Endodermal cell (in vitro differentiated cells): ENCODE measurements at regions not wholly inside any gene's neighbourhood (a gene's known extent, or its start where the extent isn't known, plus 50 kb on each side); places are given as distances from the start of the nearest gene placed in this dataset.

Source experiments
- DNase-seq: peaks from one replicate; pipeline ENCODE4 v3.0.0-alpha.2; 2017
- H3K27ac ChIP-seq: 2 replicates; pipeline ENCODE4 v1.5.1; 2013; ENCODE audit warnings: mild to moderate bottlenecking, low read depth, low read length, moderate library complexity
- H3K27me3 ChIP-seq: 2 replicates; pipeline ENCODE4 v1.6.1; 2013; ENCODE audit warnings: mild to moderate bottlenecking, low read length, moderate library complexity; ENCODE audit not compliant: insufficient read depth, control insufficient read depth, poor library complexity, severe bottlenecking
- H3K36me3 ChIP-seq: 2 replicates; pipeline ENCODE4 v1.7.0; 2013; ENCODE audit warnings: mild to moderate bottlenecking, low read length, moderate library complexity; ENCODE audit not compliant: control insufficient read depth, insufficient read depth
- H3K4me1 ChIP-seq: one replicate; pipeline ENCODE4 v1.7.0; 2013; ENCODE audit warnings: low read length; ENCODE audit not compliant: control insufficient read depth, insufficient read depth
- H3K4me3 ChIP-seq: 2 replicates; pipeline ENCODE4 v1.5.1; 2013; ENCODE audit warnings: mild to moderate bottlenecking, low read length, moderate library complexity
- H3K9ac ChIP-seq: 2 replicates; pipeline ENCODE4 v1.6.1; 2013; ENCODE audit warnings: mild to moderate bottlenecking, low read length, moderate library complexity; ENCODE audit not compliant: poor library complexity, severe bottlenecking; ENCODE audit errors: extremely low read depth
- H3K9me3 ChIP-seq: 2 replicates; pipeline ENCODE4 v1.6.1; 2013; ENCODE audit warnings: mild to moderate bottlenecking, low read length, moderate library complexity; ENCODE audit not compliant: control insufficient read depth
- H3K27ac Mint-ChIP-seq: 2 replicates; pipeline ENCODE4 v1.8.0; 2020; ENCODE audit warnings: mixed read lengths
- H3K27me3 Mint-ChIP-seq: 2 replicates; pipeline ENCODE4 v1.8.0; 2021; ENCODE audit warnings: mild to moderate bottlenecking, mixed read lengths; ENCODE audit not compliant: insufficient read depth
- H3K36me3 Mint-ChIP-seq: 2 replicates; pipeline ENCODE4 v1.8.0; 2020; ENCODE audit warnings: low read depth, mixed read lengths
- H3K4me1 Mint-ChIP-seq: 2 replicates; pipeline ENCODE4 v1.8.0; 2020; ENCODE audit warnings: mixed read lengths
- H3K4me3 Mint-ChIP-seq: 2 replicates; pipeline ENCODE4 v1.8.0; 2020; ENCODE audit warnings: mild to moderate bottlenecking, moderate library complexity, mixed read lengths
- H3K9me3 Mint-ChIP-seq: 2 replicates; pipeline ENCODE4 v1.8.0; 2020; ENCODE audit warnings: mild to moderate bottlenecking, mixed read lengths
- CTCF ChIP-seq: fragments of 200-600 bp; sonication (generic); conservative IDR thresholded peaks from 2 replicates; pipeline ENCODE4 v1.5.0; 2021; ENCODE audit warnings: antibody characterized with exemption, mild to moderate bottlenecking
- WGBS, 2 experiments: methylation state at CpG; one replicate each; pipeline versions ENCODE4 v1.1.5 to v1.1.7; 2013; ENCODE audit warnings: missing lambda C conversion rate in 2 of 2, mixed read lengths in 1 of 2; ENCODE audit not compliant: insufficient coverage in 1 of 2, insufficient read length in 1 of 2; 5-methylcytosine and 5-hydroxymethylcytosine counted together

GRCh38 chr12:90299666-90300065 lies 591.0 kb upstream of the ATP2B1 start:
- no peaks in the 10 kb centered on the region for H3K9me3 Mint-ChIP-seq
- Histone ChIP-seq H3K4me1 (no peaks in the 10 kb centered on the region), H3K36me3 (no peaks in the 10 kb centered on the region), H3K9ac (no peak overlapping the region), H3K4me3 (no peak overlapping the region), H3K27me3 (no peaks in the 10 kb centered on the region), H3K27ac (no peak overlapping the region), H3K9me3 (no peaks in the 10 kb centered on the region)
- H3K36me3 Mint-ChIP-seq = no peaks in the 10 kb centered on the region
- no peak for TF ChIP-seq CTCF
- no peak overlapping the region for H3K4me3 Mint-ChIP-seq
- H3K4me1 Mint-ChIP-seq = no peaks in the 10 kb centered on the region
- DNase-seq = no peak
- no peak overlapping the region for H3K27ac Mint-ChIP-seq
- H3K27me3 Mint-ChIP-seq = no peaks in the 10 kb centered on the region

GRCh38 chr12:90299121-90299520 lies 590.5 kb upstream of the ATP2B1 start:
- Histone ChIP-seq H3K4me3 (no peak overlapping the region), H3K4me1 (no peaks in the 10 kb centered on the region), H3K27me3 (no peaks in the 10 kb centered on the region), H3K36me3 (no peaks in the 10 kb centered on the region), H3K9ac (no peak overlapping the region), H3K9me3 (no peaks in the 10 kb centered on the region), H3K27ac (no peak overlapping the region)
- H3K4me3 Mint-ChIP-seq = no peak overlapping the region
- no peaks in the 10 kb centered on the region for H3K4me1 Mint-ChIP-seq
- no peaks in the 10 kb centered on the region for H3K27me3 Mint-ChIP-seq
- WGBS, 2 experiments = 89% methylated on average over 4 of the region's 4 CpGs; no CpG with 5 or more reads in 1 of the 2 experiments
- no peak for TF ChIP-seq CTCF
- no peak for DNase-seq
- no peak overlapping the region for H3K27ac Mint-ChIP-seq
- H3K36me3 Mint-ChIP-seq = no peaks in the 10 kb centered on the region
- H3K9me3 Mint-ChIP-seq = no peaks in the 10 kb centered on the region

- Histone ChIP-seq H3K27me3 (no peaks in the 10 kb centered on the region), H3K9me3 (no peaks in the 10 kb centered on the region), H3K27ac (no peak overlapping the region), H3K36me3 (no peaks in the 10 kb centered on the region), H3K4me3 (no peak overlapping the region), H3K9ac (no peak overlapping the region), H3K4me1 (no peaks in the 10 kb centered on the region)
- DNase-seq = no peak
- Mint-ChIP-seq H3K9me3 (no peaks in the 10 kb centered on the region), H3K36me3 (no peaks in the 10 kb centered on the region), H3K27ac (no peak overlapping the region), H3K27me3 (no peaks in the 10 kb centered on the region), H3K4me1 (no peaks in the 10 kb centered on the region), H3K4me3 (no peak overlapping the region)
- no peak for TF ChIP-seq CTCF
- 100% methylated on average over 1 of the region's 2 CpGs; no CpG with 5 or more reads in 1 of the 2 experiments for WGBS, 2 experiments
Measured at GRCh38 chr12:90298289-90298948, 589.8 kb upstream of the ATP2B1 start.
